Fibroblast of skin of scalp (primary cell): ENCODE measurements at regions not wholly inside any gene's neighbourhood (a gene's known extent, or its start where the extent isn't known, plus 50 kb on each side); places are given as distances from the start of the nearest gene placed in this dataset.

Experiments
- DNase-seq: peaks from one replicate; pipeline ENCODE4 v3.0.0-alpha.2; 2013

- no peak for DNase-seq
Measured at GRCh38 chr6:164142322-164142721, 727.8 kb downstream of the QKI start.

- no peak for DNase-seq
Measured at GRCh38 chr6:164135511-164136132, 721.1 kb downstream of the QKI start.

- no peak for DNase-seq
Measured at GRCh38 chr6:164133095-164133494, 718.6 kb downstream of the QKI start.

DNA sequence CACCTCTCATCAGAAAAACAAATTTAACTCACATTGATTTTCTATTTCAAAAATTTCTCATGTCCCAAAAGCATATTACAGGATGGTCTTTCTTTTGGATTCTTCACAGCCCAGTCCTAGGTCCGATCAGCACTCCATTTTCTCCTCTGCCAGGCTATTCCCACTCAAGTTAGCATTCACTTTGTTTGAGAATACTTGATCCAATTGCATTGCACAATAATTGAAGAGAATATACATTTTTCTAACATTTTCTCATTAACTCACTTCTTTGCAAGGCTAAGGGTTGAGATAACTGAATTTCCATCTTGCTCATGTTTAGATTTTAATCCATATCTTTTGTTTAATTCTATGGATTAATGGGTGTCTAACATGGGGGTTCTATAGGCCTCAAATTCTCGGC lies 716.1 kb downstream of the QKI start:
- no peak for DNase-seq

DNA sequence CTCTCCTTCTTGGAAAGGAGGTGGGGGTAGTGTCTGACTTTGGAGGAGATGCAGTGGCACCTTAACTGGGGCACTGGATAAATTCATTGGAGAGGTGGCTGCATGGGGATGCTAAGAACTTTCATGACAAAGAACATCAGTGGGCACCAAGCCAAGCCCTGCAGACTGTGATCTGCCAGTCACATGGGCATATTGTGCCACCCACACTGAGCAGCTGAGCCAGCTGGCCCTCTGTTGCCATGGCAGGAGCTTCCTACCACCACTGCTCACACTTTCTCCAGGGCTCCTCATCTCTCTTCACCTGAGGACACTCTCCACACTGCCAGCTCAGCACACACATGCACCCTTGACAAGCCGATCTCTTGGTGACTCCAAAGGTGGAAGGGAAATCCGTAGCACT lies 715.6 kb downstream of the QKI start:
- no peak for DNase-seq

DNA sequence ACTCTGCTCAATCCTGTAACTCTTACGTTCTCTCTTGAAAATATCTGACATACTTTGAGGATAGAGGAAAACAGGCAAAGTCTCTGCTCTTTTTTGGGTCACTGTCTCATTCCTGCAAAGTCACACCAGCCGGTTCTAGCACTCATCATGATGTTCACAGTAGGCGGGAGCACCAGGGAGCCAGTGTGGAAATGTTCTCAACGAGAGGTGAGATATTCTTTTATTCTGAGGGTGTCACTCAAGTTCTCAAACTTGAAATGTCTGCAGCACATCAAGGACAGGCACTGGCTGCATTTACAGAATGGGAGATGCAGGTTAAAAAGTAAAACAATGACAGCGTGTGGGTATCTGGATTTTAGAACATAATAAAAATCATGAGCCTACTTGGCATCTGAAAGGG lies 714.7 kb downstream of the QKI start:
- DNase-seq, result no peak

GRCh38 chr6:164128101-164128500 lies 713.6 kb downstream of the QKI start:
- no peak for DNase-seq

GRCh38 chr6:164124986-164125385 lies 710.5 kb downstream of the QKI start:
- no peak for DNase-seq

DNA sequence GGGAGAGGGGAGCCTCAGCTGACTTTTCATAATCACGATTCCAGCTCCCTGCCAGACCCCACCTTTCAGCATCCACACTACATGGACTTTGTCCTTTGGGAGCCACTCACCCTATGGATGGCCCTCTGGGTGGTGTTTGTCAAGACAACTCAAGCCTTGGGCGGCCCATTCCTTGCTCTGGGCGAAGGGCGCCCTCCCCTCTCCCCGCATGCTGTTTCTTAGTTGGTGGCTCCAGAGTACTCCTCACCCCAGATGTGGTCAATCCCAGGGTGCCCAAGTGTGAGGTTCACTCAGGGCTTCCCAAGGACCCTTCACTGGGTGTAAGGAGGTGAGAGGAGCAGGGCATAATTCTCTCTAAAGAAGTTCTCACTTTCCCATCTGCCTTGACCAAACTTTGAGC lies 710.0 kb downstream of the QKI start:
- no peak for DNase-seq

- no peak for DNase-seq
Measured at GRCh38 chr6:164122109-164122508, 707.6 kb downstream of the QKI start.

- DNase-seq, result no peak
Measured at GRCh38 chr6:164121527-164121926, 707.0 kb downstream of the QKI start.

DNA sequence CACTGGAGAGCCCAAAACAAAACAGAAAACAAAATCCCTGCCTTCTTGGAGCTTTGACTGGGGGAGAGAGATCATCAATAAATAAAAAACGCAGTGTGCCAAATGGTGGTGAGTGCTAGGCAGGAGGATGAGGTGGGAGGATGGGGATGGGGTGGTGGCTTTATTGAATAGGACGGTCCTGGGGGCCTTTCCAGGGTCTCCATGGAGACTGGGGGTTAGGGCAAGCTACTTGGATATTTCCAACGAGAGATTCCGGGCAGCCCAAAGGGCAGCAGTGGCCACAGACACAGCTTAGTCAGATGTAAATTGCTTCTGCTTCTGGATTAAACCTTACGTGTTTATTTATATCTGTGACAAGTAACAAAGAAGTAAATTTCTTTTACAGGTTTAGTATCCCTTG lies 700.1 kb downstream of the QKI start:
- no peak for DNase-seq

- DNase-seq, result no peak
Measured at GRCh38 chr6:164114051-164114450, 699.5 kb downstream of the QKI start.

DNA sequence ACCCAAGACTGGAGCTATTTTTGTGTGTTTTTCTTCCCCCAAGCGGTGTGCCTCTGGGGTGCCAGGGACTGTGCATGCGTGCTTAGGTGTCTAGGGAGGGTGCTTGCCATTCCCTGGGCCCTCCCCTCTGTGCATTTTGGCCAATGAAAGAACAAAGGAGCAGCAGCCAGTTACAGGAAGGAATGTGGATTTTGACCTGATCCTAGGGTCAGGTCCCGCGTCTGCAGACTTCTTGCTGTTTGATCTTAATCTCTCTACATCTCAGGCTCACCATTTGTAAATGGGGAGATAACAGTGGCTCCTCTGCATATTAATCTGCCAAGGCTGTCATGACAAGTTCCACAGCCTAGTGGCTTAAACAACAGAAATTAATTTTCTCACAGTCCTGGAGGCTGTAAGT lies 699.1 kb downstream of the QKI start:
- no peak for DNase-seq

DNA sequence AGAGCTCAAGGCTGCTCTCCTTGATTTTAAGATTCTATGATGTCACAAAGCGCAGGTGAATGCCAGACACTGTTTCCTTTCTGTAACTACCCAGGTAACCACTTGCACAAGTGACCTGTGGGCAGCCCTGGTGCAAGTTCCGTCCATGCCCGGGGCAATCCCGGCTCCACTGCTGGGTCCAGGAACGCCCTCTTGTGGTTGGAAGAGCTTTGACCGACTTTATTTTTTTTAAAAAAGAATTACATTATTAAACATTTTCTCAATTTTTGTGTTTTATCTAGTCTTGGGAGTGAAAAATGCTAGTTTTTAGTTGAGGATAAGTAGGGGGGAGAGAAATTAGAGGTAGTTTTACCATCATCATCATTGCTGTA lies 695.2 kb downstream of the QKI start:
- no peak for DNase-seq

DNA sequence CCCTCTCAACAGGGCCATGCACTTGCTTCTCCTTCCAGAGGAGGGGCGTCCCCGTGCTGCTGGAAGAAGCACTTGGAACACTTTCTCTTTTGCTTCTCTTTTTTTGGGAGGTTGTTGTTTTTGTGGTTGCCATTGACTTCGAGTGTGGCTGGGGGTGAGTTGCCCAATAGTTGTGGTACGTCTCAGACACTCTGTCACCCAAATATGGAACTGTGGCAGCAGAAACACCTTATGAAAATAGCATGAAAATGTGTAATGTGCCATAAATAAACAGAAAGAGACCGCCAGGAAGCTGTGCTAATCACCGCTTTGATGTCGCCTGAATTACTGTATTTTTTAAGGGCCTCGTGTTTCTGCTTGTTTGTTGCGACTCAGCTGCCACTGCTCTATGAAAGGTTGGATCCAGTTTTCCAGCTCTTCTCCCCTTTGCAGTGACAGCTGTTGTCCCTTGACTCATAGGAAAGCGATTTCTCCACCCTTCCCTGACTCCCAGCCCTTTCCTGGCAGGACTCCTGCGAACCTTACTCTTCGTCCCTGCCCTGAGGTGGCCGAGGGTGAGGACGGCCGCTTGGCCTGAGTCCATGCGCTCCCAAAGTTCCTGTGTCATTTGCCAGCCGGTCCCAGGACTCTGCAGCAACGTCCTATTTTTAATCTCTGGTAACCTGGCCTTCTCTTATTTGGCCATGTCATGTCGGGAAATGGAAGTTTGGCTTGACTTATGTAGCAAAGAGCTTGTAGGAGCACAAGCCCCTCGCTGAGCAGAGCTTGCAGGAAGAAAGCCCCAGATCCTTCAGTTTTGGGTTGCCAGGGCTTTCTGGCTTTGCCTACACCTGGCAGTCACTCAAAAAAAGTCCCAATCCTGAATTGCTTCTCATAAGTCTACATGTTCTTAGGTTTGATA lies 694.6 kb downstream of the QKI start:
- DNase-seq, result peak; percentile 44

- no peak for DNase-seq
Measured at GRCh38 chr6:164108092-164108491, 693.6 kb downstream of the QKI start.

GRCh38 chr6:164107297-164107995 lies 692.9 kb downstream of the QKI start:
- peak; percentile 79 for DNase-seq

- DNase-seq, result peak; percentile 38
Measured at GRCh38 chr6:164106345-164106769, 691.8 kb downstream of the QKI start.

- DNase-seq, result no peak
Measured at GRCh38 chr6:164105705-164106104, 691.2 kb downstream of the QKI start.

DNA sequence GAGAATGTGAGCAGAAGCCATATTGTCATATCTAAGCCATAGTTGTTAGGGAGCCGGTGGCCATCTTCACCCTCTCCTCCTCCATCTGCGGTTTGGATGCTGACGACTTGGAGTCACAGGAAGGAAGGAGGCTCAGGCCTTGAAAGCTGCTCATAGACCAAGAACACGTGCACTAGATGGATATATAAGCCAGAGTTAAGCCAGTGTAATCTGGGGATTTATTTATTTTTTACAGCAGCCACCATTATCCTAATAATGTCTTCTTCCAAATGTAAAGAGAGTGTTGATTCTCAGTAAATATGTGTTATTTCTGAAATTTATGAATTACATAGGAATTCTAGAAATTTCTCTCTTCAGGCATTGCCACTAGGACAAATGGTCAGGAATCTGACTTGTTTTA lies 689.9 kb downstream of the QKI start:
- no peak for DNase-seq

- no peak for DNase-seq
Measured at GRCh38 chr6:164102693-164103092, 688.2 kb downstream of the QKI start.

- no peak for DNase-seq
Measured at GRCh38 chr6:164101859-164102258, 687.3 kb downstream of the QKI start.
